ENCODE measurements at regions not wholly inside any gene's neighbourhood (a gene's known extent, or its start where the extent isn't known, plus 50 kb on each side); places are given as distances from the start of the nearest gene placed in this dataset.

DNA sequence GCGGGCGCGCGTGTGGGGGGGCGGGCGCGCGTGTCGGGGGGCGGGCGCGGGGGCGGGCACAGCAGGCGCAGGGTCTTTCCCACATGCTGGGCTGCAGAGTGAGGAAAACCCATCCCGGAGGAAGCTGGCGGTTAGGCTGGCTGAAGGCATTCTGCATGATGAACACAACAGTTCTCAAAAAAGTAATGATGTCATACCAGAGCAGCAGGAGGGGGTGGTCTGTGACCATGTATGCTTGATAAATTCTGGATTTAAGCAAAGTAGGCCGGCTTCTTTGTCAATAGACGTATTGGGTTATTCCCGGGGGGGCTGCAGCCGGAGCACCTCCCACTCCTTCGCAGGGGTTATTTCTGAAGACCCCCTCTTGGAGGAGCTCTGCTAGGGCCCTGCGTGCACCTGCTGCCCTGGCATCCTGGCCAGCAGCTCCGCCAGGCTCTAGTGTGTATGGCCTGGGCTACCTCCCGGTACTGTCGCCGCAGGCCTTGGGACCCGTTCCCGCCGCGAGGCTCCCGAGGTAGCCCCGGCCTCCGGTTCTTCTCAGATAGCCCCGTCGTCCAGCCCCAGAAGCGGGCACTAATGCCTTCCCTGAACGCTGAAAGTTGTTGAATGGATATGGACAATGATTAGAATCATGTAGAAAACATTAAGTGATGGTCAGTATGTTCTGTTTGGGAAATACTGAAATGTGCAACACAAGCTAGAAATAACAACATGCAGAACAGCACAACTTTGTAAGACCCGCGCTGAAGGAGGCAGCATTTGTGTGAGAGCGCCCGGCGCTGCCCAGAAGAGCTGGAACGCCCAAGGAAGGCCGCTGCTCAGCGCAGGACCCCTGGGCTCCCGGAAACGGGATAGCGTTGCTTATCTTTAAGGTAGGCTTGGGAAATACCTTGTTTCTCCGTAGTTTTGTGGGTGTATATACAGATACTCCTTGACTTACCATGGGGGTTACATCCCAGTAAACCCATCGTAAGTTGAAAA, 101.4 kb upstream of the RAB6C start:
- DNase-seq (ENCODE audit: low read depth): no peak

DNA sequence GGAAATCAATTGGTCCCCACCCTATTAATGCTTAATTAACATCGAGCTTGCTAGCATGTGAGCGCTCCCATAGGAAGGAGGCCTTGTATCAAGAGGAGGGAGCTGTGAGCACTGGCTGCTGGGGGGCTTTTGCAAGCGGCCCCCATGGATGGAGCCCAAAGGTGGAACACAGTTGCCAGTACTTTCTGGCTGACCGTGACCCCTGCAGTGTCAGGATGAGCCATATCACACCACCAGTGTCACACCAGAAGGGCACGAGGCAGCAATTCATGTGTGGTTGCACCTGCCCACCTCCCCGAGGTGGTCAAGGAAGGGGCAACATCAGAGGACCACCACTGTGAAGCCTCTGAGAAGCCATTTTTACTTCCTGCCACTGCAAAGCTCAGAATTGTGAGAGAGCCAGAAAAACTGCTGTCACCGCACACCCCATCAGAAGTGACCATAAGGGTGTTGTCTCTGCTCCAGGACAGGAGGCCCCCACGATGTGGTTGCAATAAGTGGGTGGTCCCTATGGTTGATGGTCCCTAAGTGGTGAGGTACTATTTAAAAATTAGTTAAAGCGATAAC, 99.8 kb upstream of the RAB6C start:
- DNase-seq (ENCODE audit: low read depth): no peak

GRCh38 chr2:129880309-129880708, 99.2 kb upstream of the RAB6C start:
- no peak for DNase-seq (ENCODE audit: low read depth)

- no peak for DNase-seq (ENCODE audit: low read depth)
These were observed 98.5 kb upstream of the RAB6C start for GRCh38 chr2:129880971-129881370.

GRCh38 chr2:129881786-129882396, 97.6 kb upstream of the RAB6C start:
- DNase-seq (ENCODE audit: low read depth): no peak

GRCh38 chr2:129882476-129882875, 97.0 kb upstream of the RAB6C start:
- no peak for DNase-seq (ENCODE audit: low read depth)

GRCh38 chr2:129883121-129883520, 96.3 kb upstream of the RAB6C start:
- DNase-seq (ENCODE audit: low read depth): no peak

DNA sequence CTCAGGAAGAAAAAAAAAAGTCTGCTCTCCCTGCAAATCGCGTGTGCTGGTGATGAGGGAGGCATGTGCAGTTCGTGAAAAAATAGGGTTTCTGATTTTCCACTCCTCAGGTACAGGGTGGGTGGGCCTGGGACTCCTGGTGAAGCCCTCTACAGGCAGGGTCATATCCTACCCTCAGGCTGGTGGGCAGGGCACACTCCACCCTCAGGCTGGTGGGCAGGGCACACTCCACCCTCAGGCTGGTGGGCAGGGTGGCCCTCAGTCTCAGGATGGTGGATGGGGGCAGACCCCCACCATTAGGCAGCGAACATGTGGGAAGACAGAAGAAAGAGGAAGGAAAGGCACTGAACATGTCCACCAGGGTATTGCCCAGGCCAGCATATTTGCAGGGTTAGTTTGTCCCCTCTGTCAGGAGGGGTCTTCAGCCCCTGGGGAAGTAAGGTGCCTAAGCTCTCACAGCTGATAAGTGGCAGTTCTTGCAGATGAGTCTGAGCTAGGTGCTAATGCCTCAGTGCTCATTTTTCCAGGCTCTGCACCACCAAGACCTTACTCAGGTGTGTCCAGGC, 95.2 kb upstream of the RAB6C start:
- no peak for DNase-seq (ENCODE audit: low read depth)

- no peak for DNase-seq (ENCODE audit: low read depth)
These were observed 93.7 kb upstream of the RAB6C start for GRCh38 chr2:129885735-129886134.

- DNase-seq (ENCODE audit: low read depth): no peak
These were observed 91.7 kb upstream of the RAB6C start for GRCh38 chr2:129887688-129888266.

DNA sequence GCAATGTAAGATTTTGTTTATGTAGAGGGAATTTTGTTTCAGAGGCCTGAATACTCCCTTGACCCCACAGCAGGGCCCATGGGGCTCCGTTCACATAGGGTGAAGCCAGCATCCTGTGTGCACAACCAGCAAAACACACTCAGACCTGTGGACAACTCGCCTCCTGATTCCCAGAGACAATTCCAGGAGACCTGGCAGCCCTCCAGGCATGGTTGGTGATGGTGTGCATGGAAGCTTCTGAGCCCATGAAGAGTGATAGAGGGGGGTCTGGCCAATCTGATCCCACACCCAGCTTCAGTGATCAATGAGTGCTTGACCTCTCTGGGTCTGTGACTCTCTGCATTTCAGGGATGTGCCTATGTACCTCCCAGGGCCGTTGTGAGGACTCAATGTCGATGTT, 91.0 kb upstream of the RAB6C start:
- no peak for DNase-seq (ENCODE audit: low read depth)

DNA sequence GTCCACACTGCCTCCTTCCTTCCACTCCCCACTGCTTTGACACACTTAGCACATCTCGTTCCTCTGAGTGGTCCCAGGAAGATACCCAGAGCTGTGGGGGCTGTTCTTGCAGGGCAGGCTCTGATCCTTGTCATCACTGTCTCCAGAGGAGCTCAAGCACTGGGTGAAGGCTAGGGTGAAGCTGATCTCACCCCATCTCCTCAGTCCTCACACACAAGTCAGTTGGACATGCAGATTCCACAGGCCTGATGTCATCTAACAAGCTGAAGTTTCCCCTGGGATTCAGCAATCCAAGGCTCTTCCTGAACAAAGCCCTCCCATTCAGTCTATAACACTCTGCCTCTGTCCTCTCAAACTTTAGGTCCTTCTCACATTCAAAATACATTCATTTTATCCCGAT, 90.6 kb upstream of the RAB6C start:
- DNase-seq (ENCODE audit: low read depth): no peak

- DNase-seq (ENCODE audit: low read depth): no peak
These were observed 87.8 kb upstream of the RAB6C start for GRCh38 chr2:129891341-129892320.

GRCh38 chr2:129892360-129892759, 87.1 kb upstream of the RAB6C start:
- DNase-seq (ENCODE audit: low read depth): no peak

DNA sequence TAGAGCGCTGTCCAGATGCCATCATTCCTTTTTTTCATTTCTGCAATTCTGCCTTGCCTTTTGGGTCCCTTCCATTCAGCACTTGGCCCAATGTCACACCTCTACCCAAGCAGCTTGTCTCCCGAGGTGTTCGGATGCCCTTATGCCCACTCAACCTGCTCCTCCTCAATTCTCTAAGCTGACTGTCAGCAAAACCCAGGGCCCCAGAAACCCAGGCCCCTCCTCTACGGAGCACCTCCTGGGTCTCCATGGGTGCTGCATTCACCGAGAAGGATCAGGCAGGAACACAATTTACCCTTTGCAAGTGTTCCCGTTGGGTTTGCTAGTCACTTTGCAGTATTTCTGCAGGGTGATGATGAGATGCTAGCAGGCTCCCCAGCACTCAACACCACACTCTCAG, 86.7 kb upstream of the RAB6C start:
- DNase-seq (ENCODE audit: low read depth): no peak

GRCh38 chr2:129893244-129893643, 86.2 kb upstream of the RAB6C start:
- DNase-seq (ENCODE audit: low read depth): no peak

- DNase-seq (ENCODE audit: low read depth): no peak
These were observed 84.8 kb upstream of the RAB6C start for GRCh38 chr2:129894616-129895015.

- no peak for DNase-seq (ENCODE audit: low read depth)
These were observed 84.4 kb upstream of the RAB6C start for GRCh38 chr2:129895061-129895460.

- no peak for DNase-seq (ENCODE audit: low read depth)
These were observed 83.9 kb upstream of the RAB6C start for GRCh38 chr2:129895526-129896082.

DNA sequence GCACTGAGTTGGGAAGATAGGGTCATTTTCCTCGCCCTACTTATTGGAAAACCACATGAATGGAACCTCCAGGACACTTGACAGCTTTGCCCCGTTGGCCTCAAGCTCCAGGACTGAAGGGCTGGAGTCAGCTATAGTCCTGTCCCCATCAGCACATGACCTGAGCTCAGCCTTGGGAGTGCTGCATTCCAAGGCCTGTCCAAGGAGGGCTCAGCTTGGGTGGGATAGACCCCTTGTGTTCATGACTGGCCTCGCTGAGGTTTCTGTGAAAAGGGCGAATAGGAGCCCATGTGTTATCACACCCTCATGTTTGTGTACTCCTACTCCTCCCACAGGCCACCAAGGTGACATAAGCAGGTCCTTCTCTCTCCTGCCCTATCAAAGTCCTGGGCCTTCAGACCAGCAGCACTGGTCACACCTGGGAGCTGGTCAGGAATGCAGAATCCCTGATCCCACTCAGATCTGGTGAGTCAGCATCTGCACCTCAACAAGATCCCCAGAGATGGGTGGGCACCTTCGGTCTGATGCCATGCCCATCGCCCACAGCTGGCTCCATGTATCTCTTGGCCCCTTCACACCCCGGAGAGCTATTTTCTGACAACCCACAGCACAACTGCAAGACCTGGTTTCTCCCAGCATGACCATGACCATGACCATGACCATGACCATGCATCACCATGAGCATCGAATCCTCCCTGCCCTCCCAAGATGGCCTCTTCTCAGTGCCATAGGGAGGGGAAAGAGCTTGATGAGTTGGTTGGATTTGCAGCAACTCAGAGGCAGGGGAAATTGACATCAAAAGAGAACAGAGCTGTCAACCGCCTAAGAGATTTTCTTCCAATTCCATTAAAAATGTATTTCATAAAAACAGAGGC, 83.0 kb upstream of the RAB6C start:
- no peak for DNase-seq (ENCODE audit: low read depth)
